ENCODE measurements at regions not wholly inside any gene's neighbourhood (a gene's known extent, or its start where the extent isn't known, plus 50 kb on each side); places are given as distances from the start of the nearest gene placed in this dataset.

DNA sequence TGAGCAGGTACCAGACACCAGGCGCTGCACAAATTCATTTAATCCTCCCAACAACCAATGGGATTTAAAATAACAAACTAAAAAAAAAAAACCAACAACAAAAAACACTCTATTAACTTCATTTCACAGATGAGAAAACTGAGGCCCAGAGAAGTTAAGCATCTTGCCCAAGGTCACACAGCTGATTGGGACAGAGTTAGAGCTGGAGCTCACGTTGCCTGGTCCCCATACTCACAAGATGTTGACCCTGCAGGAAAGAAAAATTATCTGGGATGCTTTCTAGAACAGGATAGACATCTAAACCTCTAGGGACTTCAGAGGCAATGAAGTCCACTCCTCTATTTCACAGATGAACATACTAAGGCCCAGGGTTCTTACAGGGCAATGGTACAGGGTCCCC, 175.3 kb downstream of the PSMG1 start:
- Histone ChIP-seq H3K36me3 (ENCODE audit: control insufficient read depth, insufficient read depth, low read length) (no peaks in the 10 kb centered on the region), H3K9me3 (ENCODE audit: control insufficient read depth, insufficient read depth, low read length) (no peaks in the 10 kb centered on the region), H3K4me1 (ENCODE audit: control insufficient read depth, insufficient read depth, low read length) (peaks cover 26% of the 10 kb centered on the region), H3K27ac (ENCODE audit: low read length) (no peak overlapping the region), H3K27me3 (ENCODE audit: control insufficient read depth, insufficient read depth, low read length) (no peaks in the 10 kb centered on the region), H3K4me3 (ENCODE audit: low read length) (no peak overlapping the region)
- 79% methylated on average over 2 of the region's 2 CpGs for WGBS (ENCODE audit: insufficient coverage)
- ATAC-seq (no peak), DNase-seq (no peak)
- Mint-ChIP-seq H3K4me3 (no peak overlapping the region), H3K36me3 (no peaks in the 10 kb centered on the region), H3K27me3 (ENCODE audit: low read depth in 2 of 2) (no peaks in the 10 kb centered on the region), H3K9me3 (no peaks in the 10 kb centered on the region), H3K27ac (no peak overlapping the region), H3K4me1 (peaks cover 16 to 21% of the 10 kb centered on the region in 2 donors)
- TF ChIP-seq, protein P1, sequence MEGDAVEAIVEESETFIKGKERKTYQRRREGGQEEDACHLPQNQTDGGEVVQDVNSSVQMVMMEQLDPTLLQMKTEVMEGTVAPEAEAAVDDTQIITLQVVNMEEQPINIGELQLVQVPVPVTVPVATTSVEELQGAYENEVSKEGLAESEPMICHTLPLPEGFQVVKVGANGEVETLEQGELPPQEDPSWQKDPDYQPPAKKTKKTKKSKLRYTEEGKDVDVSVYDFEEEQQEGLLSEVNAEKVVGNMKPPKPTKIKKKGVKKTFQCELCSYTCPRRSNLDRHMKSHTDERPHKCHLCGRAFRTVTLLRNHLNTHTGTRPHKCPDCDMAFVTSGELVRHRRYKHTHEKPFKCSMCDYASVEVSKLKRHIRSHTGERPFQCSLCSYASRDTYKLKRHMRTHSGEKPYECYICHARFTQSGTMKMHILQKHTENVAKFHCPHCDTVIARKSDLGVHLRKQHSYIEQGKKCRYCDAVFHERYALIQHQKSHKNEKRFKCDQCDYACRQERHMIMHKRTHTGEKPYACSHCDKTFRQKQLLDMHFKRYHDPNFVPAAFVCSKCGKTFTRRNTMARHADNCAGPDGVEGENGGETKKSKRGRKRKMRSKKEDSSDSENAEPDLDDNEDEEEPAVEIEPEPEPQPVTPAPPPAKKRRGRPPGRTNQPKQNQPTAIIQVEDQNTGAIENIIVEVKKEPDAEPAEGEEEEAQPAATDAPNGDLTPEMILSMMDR (IDR thresholded peaks at IDR 0.05): no peak
- intact Hi-C loops (cut with micrococcal nuclease): no loop called here

DNA sequence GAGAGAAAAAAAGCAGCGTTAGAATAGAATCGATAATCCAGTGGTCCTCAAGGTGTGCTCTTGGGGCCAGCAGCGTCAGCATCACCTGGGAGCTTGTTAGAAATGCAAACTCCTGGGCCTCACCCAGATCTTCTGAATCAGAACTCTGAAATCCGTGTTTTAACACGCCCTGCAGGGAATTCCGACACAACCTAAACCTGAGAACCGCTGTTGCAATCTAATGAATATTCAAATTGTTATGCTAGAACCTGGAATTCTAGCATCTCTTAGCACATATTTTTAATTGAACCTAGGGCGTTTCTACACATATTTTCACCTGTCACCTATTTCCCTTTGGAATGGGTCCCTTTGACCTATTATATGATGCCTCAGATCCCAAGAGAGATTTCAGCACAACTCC, 175.7 kb downstream of the PSMG1 start:
- WGBS (ENCODE audit: insufficient coverage): 70% methylated on average over 8 of the region's 8 CpGs
- DNase-seq: no peak
- Mint-ChIP-seq H3K36me3 (no peaks in the 10 kb centered on the region), H3K4me3 (no peak overlapping the region), H3K27me3 (ENCODE audit: low read depth in 2 of 2) (no peaks in the 10 kb centered on the region), H3K9me3 (no peaks in the 10 kb centered on the region), H3K27ac (no peak overlapping the region), H3K4me1 (peaks cover 16 to 21% of the 10 kb centered on the region in 2 donors)
- no peak overlapping the region for H3K4me3 ChIP-seq (ENCODE audit: low read length)
- intact Hi-C loops (cut with micrococcal nuclease): no loop called here
- peaks cover 26% of the 10 kb centered on the region for H3K4me1 ChIP-seq (ENCODE audit: control insufficient read depth, insufficient read depth, low read length)
- TF ChIP-seq, protein P1 (IDR thresholded peaks at IDR 0.05): no peak
- ATAC-seq: no peak
- H3K27me3 ChIP-seq (ENCODE audit: control insufficient read depth, insufficient read depth, low read length): no peaks in the 10 kb centered on the region
- H3K9me3 ChIP-seq (ENCODE audit: control insufficient read depth, insufficient read depth, low read length): no peaks in the 10 kb centered on the region
- H3K36me3 ChIP-seq (ENCODE audit: control insufficient read depth, insufficient read depth, low read length): no peaks in the 10 kb centered on the region
- H3K27ac ChIP-seq (ENCODE audit: low read length): no peak overlapping the region

DNA sequence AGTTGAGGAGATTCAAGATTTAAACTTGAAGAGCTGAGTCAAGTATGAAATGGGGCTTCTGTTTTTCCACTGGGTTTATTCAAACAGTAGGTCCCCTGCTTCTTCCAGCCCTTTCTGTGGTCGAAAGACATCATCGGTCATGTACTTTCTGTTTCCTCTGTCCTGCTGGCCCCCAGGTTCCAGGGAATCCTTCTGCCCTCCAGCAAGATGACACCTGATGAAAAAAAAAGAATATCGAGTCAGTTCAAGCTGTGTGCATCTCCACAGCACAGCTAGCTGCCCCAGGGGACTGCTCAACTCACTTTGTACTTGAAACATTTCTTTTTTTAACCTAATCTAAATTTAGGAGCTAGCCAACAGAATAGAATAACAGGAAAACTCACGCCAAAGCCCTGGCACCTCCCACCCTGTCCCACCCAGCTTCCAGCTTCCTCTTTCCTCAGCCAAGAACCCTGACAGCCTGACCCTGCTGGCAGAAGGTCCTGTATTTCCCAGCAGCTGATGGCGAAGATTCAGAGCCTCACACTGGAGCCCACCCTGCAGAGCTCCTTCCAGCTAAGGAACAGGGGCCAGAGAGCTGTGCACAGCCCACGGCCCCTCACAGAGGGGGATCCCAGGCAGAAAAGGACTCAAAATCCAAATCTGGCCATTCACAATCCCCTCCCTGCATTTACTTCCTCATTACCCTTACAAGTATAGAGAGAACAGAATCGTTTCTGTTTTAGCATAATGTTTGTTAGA, 176.5 kb downstream of the PSMG1 start:
- ATAC-seq (no peak), DNase-seq (no peak)
- 34% methylated on average over 6 of the region's 7 CpGs for WGBS (ENCODE audit: insufficient coverage)
- Histone ChIP-seq H3K27me3 (ENCODE audit: control insufficient read depth, insufficient read depth, low read length) (no peaks in the 10 kb centered on the region), H3K36me3 (ENCODE audit: control insufficient read depth, insufficient read depth, low read length) (no peaks in the 10 kb centered on the region), H3K4me3 (ENCODE audit: low read length) (no peak overlapping the region), H3K27ac (ENCODE audit: low read length) (no peak overlapping the region), H3K4me1 (ENCODE audit: control insufficient read depth, insufficient read depth, low read length) (peaks cover 26% of the 10 kb centered on the region), H3K9me3 (ENCODE audit: control insufficient read depth, insufficient read depth, low read length) (no peaks in the 10 kb centered on the region)
- TF ChIP-seq, protein P1 (IDR thresholded peaks at IDR 0.05): no peak
- Mint-ChIP-seq H3K27ac (no peak overlapping the region), H3K27me3 (ENCODE audit: low read depth in 2 of 2) (no peaks in the 10 kb centered on the region), H3K4me3 (no peak overlapping the region), H3K4me1 (peaks cover 16 to 21% of the 10 kb centered on the region in 2 donors), H3K9me3 (no peaks in the 10 kb centered on the region), H3K36me3 (no peaks in the 10 kb centered on the region)
- intact Hi-C loops (cut with micrococcal nuclease): no loop called here

DNA sequence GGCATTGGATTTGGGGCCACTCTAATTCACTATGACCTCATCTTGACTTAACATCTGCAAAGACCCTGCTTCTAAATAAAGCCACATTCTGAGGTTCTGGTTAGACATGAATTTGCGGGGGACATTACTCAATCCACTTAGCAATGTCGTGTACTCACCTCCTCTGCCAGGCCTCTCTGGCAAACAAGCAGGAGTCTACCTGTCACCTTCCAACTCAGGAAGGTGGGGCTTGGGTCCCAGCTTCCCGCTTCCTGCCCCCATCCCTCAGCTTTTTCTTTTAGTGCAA, 177.8 kb downstream of the PSMG1 start:
- Histone ChIP-seq H3K27me3 (ENCODE audit: control insufficient read depth, insufficient read depth, low read length) (no peaks in the 10 kb centered on the region), H3K36me3 (ENCODE audit: control insufficient read depth, insufficient read depth, low read length) (no peaks in the 10 kb centered on the region), H3K9me3 (ENCODE audit: control insufficient read depth, insufficient read depth, low read length) (no peaks in the 10 kb centered on the region), H3K27ac (ENCODE audit: low read length) (no peak overlapping the region), H3K4me1 (ENCODE audit: control insufficient read depth, insufficient read depth, low read length) (peaks cover 18% of the 10 kb centered on the region), H3K4me3 (ENCODE audit: low read length) (no peak overlapping the region)
- no peaks in the 10 kb centered on the region for H3K9me3 Mint-ChIP-seq
- intact Hi-C loops (cut with micrococcal nuclease): no loop called here
- H3K4me3 Mint-ChIP-seq: peak overlapping the region; percentile 6
- no peaks in the 10 kb centered on the region for H3K36me3 Mint-ChIP-seq
- H3K4me1 Mint-ChIP-seq: peaks cover 16 to 17% of the 10 kb centered on the region in 2 donors
- no peak for ATAC-seq
- DNase-seq: no peak
- 68% methylated on average over 3 of the region's 3 CpGs for WGBS (ENCODE audit: insufficient coverage)
- H3K27me3 Mint-ChIP-seq (ENCODE audit: low read depth in 2 of 2): peaks cover 0 to 4% of the 10 kb centered on the region in 2 donors
- H3K27ac Mint-ChIP-seq: peak overlapping the region; percentile 60 to 95
- TF ChIP-seq, protein P1 (IDR thresholded peaks at IDR 0.05): no peak
